ENCODE measurements at regions not wholly inside any gene's neighbourhood (a gene's known extent, or its start where the extent isn't known, plus 50 kb on each side); places are given as distances from the start of the nearest gene placed in this dataset.

DNA sequence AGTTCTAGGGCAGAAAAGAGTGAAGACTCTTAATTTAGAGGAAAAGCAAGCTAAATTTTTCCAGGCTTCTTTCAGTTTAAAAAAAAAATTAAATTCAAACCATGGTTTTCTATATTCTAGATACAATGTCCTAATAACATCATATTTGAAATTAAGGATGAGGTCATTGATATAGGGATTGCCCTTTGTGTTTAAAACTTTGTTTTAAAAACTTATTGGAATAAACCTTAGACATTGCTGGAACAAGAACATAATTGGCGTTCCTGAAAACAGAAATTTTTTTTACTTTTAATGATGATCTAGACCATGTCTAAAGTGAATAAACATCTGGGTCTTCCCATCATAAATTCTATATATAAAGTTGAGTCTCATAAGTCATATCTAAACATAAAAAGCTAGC is 859.4 kb upstream of the CHORDC1 start:
- no peak overlapping the region for H4K91ac ChIP-seq (ENCODE audit: insufficient read depth, low read depth, low read length)
- ChIA-PET CTCF (no interaction called here), POLR2A (ENCODE audit: unreplicated experiment) (no interaction called here)
- H3K36me3 ChIP-seq (ENCODE audit: control insufficient read depth, insufficient read depth, low read length), result no peaks in the 10 kb centered on the region
- no peaks in the 10 kb centered on the region for H3K4me1 ChIP-seq (ENCODE audit: control insufficient read depth, insufficient read depth, low read length)
- H3K9me3 ChIP-seq (ENCODE audit: control insufficient read depth, insufficient read depth, low read length), result 0 out of 2 replicates have a peak, but pooled peaks cover 1% of the 10 kb centered on the region
- no peak overlapping the region for H3K27ac ChIP-seq (ENCODE audit: insufficient read depth, low read length)
- H2AK9ac ChIP-seq (replicated peaks; ENCODE audit: low read depth, low read length, poor library complexity), result no peak overlapping the region
- H3K14ac ChIP-seq (replicated peaks; ENCODE audit: low read depth, low read length), result no peak overlapping the region
- WGBS, 2 experiments (ENCODE audit: extremely low coverage in 2 of 2, insufficient read length in 1 of 2), result no CpG with 5 or more reads among the region's 1 CpG
- no peak overlapping the region for H2BK5ac ChIP-seq (ENCODE audit: low read depth, low read length, poor library complexity, severe bottlenecking)
- H2BK15ac ChIP-seq (ENCODE audit: low read depth, low read length), result no peak overlapping the region
- no peak overlapping the region for H2AFZ ChIP-seq (replicated peaks; ENCODE audit: low read length, poor library complexity)
- no peaks in the 10 kb centered on the region for H3K79me1 ChIP-seq (ENCODE audit: low read depth in 1 of 2, low read length in 2 of 2)
- H2BK120ac ChIP-seq (ENCODE audit: low read depth, low read length), result no peak overlapping the region
- no peak for DNase-seq
- no peak overlapping the region for H3K56ac ChIP-seq (ENCODE audit: extremely low read depth, insufficient read depth, low read length)
- no peak overlapping the region for H3K4me3 ChIP-seq (ENCODE audit: insufficient read depth, low read depth, low read length)
- no peak overlapping the region for H4K8ac ChIP-seq (ENCODE audit: low read depth in 2 of 2, low read length in 2 of 2)
- H3K4ac ChIP-seq (ENCODE audit: low read depth, low read length), result no peak overlapping the region
- no peaks in the 10 kb centered on the region for H3K9me1 ChIP-seq (ENCODE audit: insufficient read depth, low read length)
- BruUV-seq (replicated peaks), result no TSS peak
- no peak for TF ChIP-seq RCOR1 (IDR thresholded peaks at IDR 0.05; ENCODE audit: insufficient replicate concordance, low read length)
- no peak for TF ChIP-seq CHD1 (IDR thresholded peaks at IDR 0.05; ENCODE audit: low read depth, low read length)
- no peak for TF ChIP-seq NFE2L2 (IDR thresholded peaks at IDR 0.05; ENCODE audit: low read depth, low read length)
- no peak for TF ChIP-seq SMC3 (IDR thresholded peaks at IDR 0.05; ENCODE audit: low read depth, low read length)
- TF ChIP-seq, protein P1, sequence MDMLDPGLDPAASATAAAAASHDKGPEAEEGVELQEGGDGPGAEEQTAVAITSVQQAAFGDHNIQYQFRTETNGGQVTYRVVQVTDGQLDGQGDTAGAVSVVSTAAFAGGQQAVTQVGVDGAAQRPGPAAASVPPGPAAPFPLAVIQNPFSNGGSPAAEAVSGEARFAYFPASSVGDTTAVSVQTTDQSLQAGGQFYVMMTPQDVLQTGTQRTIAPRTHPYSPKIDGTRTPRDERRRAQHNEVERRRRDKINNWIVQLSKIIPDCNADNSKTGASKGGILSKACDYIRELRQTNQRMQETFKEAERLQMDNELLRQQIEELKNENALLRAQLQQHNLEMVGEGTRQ (IDR thresholded peaks at IDR 0.05; ENCODE audit: low read depth, low read length), result no peak
- no peak for TF ChIP-seq BHLHE40 (IDR thresholded peaks at IDR 0.05; ENCODE audit: low read depth, low read length)
- no peak overlapping the region for H3K4me2 ChIP-seq (ENCODE audit: low read depth, low read length)
- no peaks in the 10 kb centered on the region for H3K27me3 ChIP-seq (ENCODE audit: control insufficient read depth, insufficient read depth, low read length)
- no peak overlapping the region for H3K23ac ChIP-seq (ENCODE audit: low read depth, low read length)
- ATAC-seq (ENCODE audit: low read depth), result no peak
- no peak overlapping the region for H3K9ac ChIP-seq (ENCODE audit: low read depth, low read length)
- no peaks in the 10 kb centered on the region for H4K20me1 ChIP-seq (ENCODE audit: insufficient read depth, low read length)
- H2BK20ac ChIP-seq (ENCODE audit: low read depth, low read length), result no peak overlapping the region
- no peak overlapping the region for H3K18ac ChIP-seq (ENCODE audit: low read depth, low read length)
- dilution Hi-C loops (cut with HindIII; ENCODE audit: low sequenced_read_pairs, unreplicated experiment), result no loop called here
- H2AK5ac ChIP-seq (ENCODE audit: low read depth, low read length), result no peak overlapping the region
- no peak overlapping the region for H4K5ac ChIP-seq (ENCODE audit: low read depth, low read length)
- intact Hi-C loops (cut with micrococcal nuclease), result no loop called here
- in situ Hi-C loops (cut with MboI; ENCODE audit: low sequenced_read_pairs), result no loop called here

Measured in IMR-90 (cell line).